ENCODE measurements at regions not wholly inside any gene's neighbourhood (a gene's known extent, or its start where the extent isn't known, plus 50 kb on each side); places are given as distances from the start of the nearest gene placed in this dataset.

- DNase-seq (ENCODE audit: low spot score in 2 of 2), result no peak
- FAIRE-seq, result no peak
Measured at GRCh38 chr17:33981711-33982601, 273.1 kb upstream of the CCL2 start.

GRCh38 chr17:33982909-33983308 is 272.2 kb upstream of the CCL2 start:
- DNase-seq (ENCODE audit: low spot score in 2 of 2), result no peak
- no peak for FAIRE-seq

- DNase-seq (ENCODE audit: low spot score in 2 of 2) (no peak), FAIRE-seq (no peak)
Measured at GRCh38 chr17:33983824-33984574, 271.1 kb upstream of the CCL2 start.

GRCh38 chr17:33986088-33986487 is 269.0 kb upstream of the CCL2 start:
- no peak for DNase-seq (ENCODE audit: low spot score in 2 of 2)
- no peak for FAIRE-seq

- FAIRE-seq, result no peak
- no peak for DNase-seq (ENCODE audit: low spot score in 2 of 2)
Measured at GRCh38 chr17:33986566-33986965, 268.5 kb upstream of the CCL2 start.

GRCh38 chr17:33987162-33987561 is 267.9 kb upstream of the CCL2 start:
- FAIRE-seq (no peak), DNase-seq (ENCODE audit: low spot score in 2 of 2) (no peak)

- no peak for FAIRE-seq
Measured at GRCh38 chr17:33989361-33990148, 265.5 kb upstream of the CCL2 start.

GRCh38 chr17:33990943-33991706 is 264.0 kb upstream of the CCL2 start:
- no peak for DNase-seq (ENCODE audit: low spot score in 2 of 2)
- no peak for FAIRE-seq

More at GRCh38 chr17:33989361-33990148, 265.5 kb upstream of the CCL2 start:
- DNase-seq (ENCODE audit: low spot score in 2 of 2), result no peak

GRCh38 chr17:33992113-33992512 is 263.0 kb upstream of the CCL2 start:
- no peak for FAIRE-seq

GRCh38 chr17:34000639-34001038 is 254.4 kb upstream of the CCL2 start:
- FAIRE-seq (no peak), DNase-seq (ENCODE audit: low spot score in 2 of 2) (no peak)

More at GRCh38 chr17:33992113-33992512, 263.0 kb upstream of the CCL2 start:
- DNase-seq (ENCODE audit: low spot score in 2 of 2), result no peak

GRCh38 chr17:34001246-34001645 is 253.8 kb upstream of the CCL2 start:
- no peak for FAIRE-seq

GRCh38 chr17:34006126-34006525 is 249.0 kb upstream of the CCL2 start:
- FAIRE-seq (no peak), DNase-seq (ENCODE audit: low spot score in 2 of 2) (no peak)

More at GRCh38 chr17:34001246-34001645, 253.8 kb upstream of the CCL2 start:
- no peak for DNase-seq (ENCODE audit: low spot score in 2 of 2)

- FAIRE-seq (no peak), DNase-seq (ENCODE audit: low spot score in 2 of 2) (no peak)
Measured at GRCh38 chr17:34008125-34008524, 247.0 kb upstream of the CCL2 start.

GRCh38 chr17:34009912-34010311 is 245.2 kb upstream of the CCL2 start:
- FAIRE-seq (no peak), DNase-seq (ENCODE audit: low spot score in 2 of 2) (no peak)

- DNase-seq (ENCODE audit: low spot score in 2 of 2) (no peak), FAIRE-seq (no peak)
Measured at GRCh38 chr17:34010534-34010933, 244.6 kb upstream of the CCL2 start.

- DNase-seq (ENCODE audit: low spot score in 2 of 2), result no peak
- no peak for FAIRE-seq
Measured at GRCh38 chr17:34011599-34011998, 243.5 kb upstream of the CCL2 start.

- no peak for DNase-seq (ENCODE audit: low spot score in 2 of 2)
- FAIRE-seq, result no peak
Measured at GRCh38 chr17:34012709-34013375, 242.2 kb upstream of the CCL2 start.

- FAIRE-seq (no peak), DNase-seq (ENCODE audit: low spot score in 2 of 2) (no peak)
Measured at GRCh38 chr17:34015253-34015652, 239.8 kb upstream of the CCL2 start.

- DNase-seq (ENCODE audit: low spot score in 2 of 2) (no peak), FAIRE-seq (no peak)
Measured at GRCh38 chr17:34024386-34024785, 230.7 kb upstream of the CCL2 start.

Measured in frontal cortex (tissue), 3 donors.